ENCODE measurements at regions not wholly inside any gene's neighbourhood (a gene's known extent, or its start where the extent isn't known, plus 50 kb on each side); places are given as distances from the start of the nearest gene placed in this dataset.

DNA sequence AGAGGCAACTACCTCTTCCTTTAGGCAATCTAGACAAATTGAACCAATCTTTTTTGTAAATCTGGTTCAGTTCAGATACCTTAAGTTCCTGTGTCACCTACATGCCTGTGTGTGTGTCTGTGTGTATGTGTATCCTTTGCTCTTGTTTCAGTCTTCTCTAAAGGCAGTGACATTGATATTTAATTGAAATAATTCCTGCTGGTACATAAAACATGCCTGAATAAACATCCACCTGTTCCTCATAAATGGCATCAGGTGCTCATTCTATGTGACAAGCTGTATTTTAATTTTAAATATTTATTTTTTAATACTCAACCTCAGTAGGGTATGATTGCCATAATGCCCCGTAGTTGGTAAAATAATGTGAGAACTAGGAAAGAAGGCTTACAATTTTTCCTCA lies 1606.4 kb upstream of the PRR20A start:
- H3K79me2 ChIP-seq (replicated peaks; ENCODE audit: insufficient read depth, low read length), result no peaks in the 10 kb centered on the region
- H3K4me3 ChIP-seq (ENCODE audit: low read length), result no peak overlapping the region
- H3K9ac ChIP-seq (ENCODE audit: low read length), result no peak overlapping the region
- H3K36me3 ChIP-seq (ENCODE audit: insufficient read depth, low read length), result no peaks in the 10 kb centered on the region
- H2AFZ ChIP-seq (ENCODE audit: low read depth, low read length), result no peak overlapping the region
- no peak overlapping the region for H3K4me2 ChIP-seq (ENCODE audit: low read length)
- H3F3A ChIP-seq (ENCODE audit: insufficient read depth, low read length, poor library complexity, severe bottlenecking), result no peaks in the 10 kb centered on the region
- H3K27ac ChIP-seq (ENCODE audit: low read length), result no peak overlapping the region
- no peaks in the 10 kb centered on the region for H3K9me2 ChIP-seq (ENCODE audit: insufficient read depth, low read length)
- H3K27me3 ChIP-seq (ENCODE audit: insufficient read depth, low read depth, low read length), result no peaks in the 10 kb centered on the region
- H3K9me3 ChIP-seq (ENCODE audit: low read length), result no peaks in the 10 kb centered on the region
- TF ChIP-seq EZH2 (IDR thresholded peaks at IDR 0.05; ENCODE audit: borderline replicate concordance, insufficient read depth, low read length, poor library complexity, severe bottlenecking), result no peak
- TF ChIP-seq, protein P1, sequence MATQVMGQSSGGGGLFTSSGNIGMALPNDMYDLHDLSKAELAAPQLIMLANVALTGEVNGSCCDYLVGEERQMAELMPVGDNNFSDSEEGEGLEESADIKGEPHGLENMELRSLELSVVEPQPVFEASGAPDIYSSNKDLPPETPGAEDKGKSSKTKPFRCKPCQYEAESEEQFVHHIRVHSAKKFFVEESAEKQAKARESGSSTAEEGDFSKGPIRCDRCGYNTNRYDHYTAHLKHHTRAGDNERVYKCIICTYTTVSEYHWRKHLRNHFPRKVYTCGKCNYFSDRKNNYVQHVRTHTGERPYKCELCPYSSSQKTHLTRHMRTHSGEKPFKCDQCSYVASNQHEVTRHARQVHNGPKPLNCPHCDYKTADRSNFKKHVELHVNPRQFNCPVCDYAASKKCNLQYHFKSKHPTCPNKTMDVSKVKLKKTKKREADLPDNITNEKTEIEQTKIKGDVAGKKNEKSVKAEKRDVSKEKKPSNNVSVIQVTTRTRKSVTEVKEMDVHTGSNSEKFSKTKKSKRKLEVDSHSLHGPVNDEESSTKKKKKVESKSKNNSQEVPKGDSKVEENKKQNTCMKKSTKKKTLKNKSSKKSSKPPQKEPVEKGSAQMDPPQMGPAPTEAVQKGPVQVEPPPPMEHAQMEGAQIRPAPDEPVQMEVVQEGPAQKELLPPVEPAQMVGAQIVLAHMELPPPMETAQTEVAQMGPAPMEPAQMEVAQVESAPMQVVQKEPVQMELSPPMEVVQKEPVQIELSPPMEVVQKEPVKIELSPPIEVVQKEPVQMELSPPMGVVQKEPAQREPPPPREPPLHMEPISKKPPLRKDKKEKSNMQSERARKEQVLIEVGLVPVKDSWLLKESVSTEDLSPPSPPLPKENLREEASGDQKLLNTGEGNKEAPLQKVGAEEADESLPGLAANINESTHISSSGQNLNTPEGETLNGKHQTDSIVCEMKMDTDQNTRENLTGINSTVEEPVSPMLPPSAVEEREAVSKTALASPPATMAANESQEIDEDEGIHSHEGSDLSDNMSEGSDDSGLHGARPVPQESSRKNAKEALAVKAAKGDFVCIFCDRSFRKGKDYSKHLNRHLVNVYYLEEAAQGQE (IDR thresholded peaks at IDR 0.05; ENCODE audit: borderline replicate concordance), result no peak
- TF ChIP-seq, protein P2, sequence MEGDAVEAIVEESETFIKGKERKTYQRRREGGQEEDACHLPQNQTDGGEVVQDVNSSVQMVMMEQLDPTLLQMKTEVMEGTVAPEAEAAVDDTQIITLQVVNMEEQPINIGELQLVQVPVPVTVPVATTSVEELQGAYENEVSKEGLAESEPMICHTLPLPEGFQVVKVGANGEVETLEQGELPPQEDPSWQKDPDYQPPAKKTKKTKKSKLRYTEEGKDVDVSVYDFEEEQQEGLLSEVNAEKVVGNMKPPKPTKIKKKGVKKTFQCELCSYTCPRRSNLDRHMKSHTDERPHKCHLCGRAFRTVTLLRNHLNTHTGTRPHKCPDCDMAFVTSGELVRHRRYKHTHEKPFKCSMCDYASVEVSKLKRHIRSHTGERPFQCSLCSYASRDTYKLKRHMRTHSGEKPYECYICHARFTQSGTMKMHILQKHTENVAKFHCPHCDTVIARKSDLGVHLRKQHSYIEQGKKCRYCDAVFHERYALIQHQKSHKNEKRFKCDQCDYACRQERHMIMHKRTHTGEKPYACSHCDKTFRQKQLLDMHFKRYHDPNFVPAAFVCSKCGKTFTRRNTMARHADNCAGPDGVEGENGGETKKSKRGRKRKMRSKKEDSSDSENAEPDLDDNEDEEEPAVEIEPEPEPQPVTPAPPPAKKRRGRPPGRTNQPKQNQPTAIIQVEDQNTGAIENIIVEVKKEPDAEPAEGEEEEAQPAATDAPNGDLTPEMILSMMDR (IDR thresholded peaks at IDR 0.05; ENCODE audit: poor library complexity, severe bottlenecking), result no peak
- TF ChIP-seq POLR2AphosphoS5 (IDR thresholded peaks at IDR 0.05), result no peak
- TF ChIP-seq SMC3 (conservative IDR thresholded peaks at IDR 0.05; ENCODE audit: poor library complexity), result no peak
- TF ChIP-seq MXI1 (conservative IDR thresholded peaks at IDR 0.05; ENCODE audit: poor library complexity, severe bottlenecking), result no peak
- TF ChIP-seq TAF1 (IDR thresholded peaks at IDR 0.05; ENCODE audit: low read depth), result no peak
- TF ChIP-seq EP300 (conservative IDR thresholded peaks at IDR 0.05; ENCODE audit: poor library complexity, severe bottlenecking), result no peak
- no peak for TF ChIP-seq RAD21 (conservative IDR thresholded peaks at IDR 0.05)
- H4K20me1 ChIP-seq (ENCODE audit: insufficient read depth), result no peaks in the 10 kb centered on the region

DNA sequence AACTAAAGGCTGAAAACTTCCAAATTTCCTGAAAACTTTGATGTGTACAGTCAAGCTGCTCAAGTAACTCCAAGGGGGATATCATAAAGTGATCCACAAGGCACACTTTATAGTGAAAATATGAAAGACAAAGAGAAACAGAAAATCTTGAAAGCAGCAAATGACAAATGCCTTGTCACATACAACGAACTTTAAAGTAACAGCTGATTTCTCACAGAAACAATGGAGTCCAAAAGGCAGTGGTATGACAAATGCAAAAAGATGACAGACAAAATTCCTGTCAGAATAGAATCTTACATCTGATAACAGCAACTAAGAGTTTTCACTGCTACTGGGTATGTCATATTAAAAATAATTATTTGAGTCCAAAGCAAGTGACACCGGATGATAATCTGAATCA lies 1602.3 kb upstream of the PRR20A start:
- H3K4me3 ChIP-seq (ENCODE audit: low read length), result no peak overlapping the region
- H3K4me2 ChIP-seq (ENCODE audit: low read length), result no peak overlapping the region
- H3K9me3 ChIP-seq (ENCODE audit: low read length), result no peaks in the 10 kb centered on the region
- no peak overlapping the region for H3K27ac ChIP-seq (ENCODE audit: low read length)
- H3K79me2 ChIP-seq (replicated peaks; ENCODE audit: insufficient read depth, low read length), result no peaks in the 10 kb centered on the region
- H3F3A ChIP-seq (ENCODE audit: insufficient read depth, low read length, poor library complexity, severe bottlenecking), result no peaks in the 10 kb centered on the region
- no peaks in the 10 kb centered on the region for H3K9me2 ChIP-seq (ENCODE audit: insufficient read depth, low read length)
- TF ChIP-seq, protein P2 (IDR thresholded peaks at IDR 0.05; ENCODE audit: poor library complexity, severe bottlenecking), result no peak
- TF ChIP-seq MXI1 (conservative IDR thresholded peaks at IDR 0.05; ENCODE audit: poor library complexity, severe bottlenecking) (no peak), SMC3 (conservative IDR thresholded peaks at IDR 0.05; ENCODE audit: poor library complexity) (no peak), EP300 (conservative IDR thresholded peaks at IDR 0.05; ENCODE audit: poor library complexity, severe bottlenecking) (no peak), POLR2AphosphoS5 (IDR thresholded peaks at IDR 0.05) (no peak), RAD21 (conservative IDR thresholded peaks at IDR 0.05) (no peak), EZH2 (IDR thresholded peaks at IDR 0.05; ENCODE audit: borderline replicate concordance, insufficient read depth, low read length, poor library complexity, severe bottlenecking) (no peak), TAF1 (IDR thresholded peaks at IDR 0.05; ENCODE audit: low read depth) (no peak)
- TF ChIP-seq, protein P1 (IDR thresholded peaks at IDR 0.05; ENCODE audit: borderline replicate concordance), result no peak
- H3K9ac ChIP-seq (ENCODE audit: low read length), result no peak overlapping the region
- H3K27me3 ChIP-seq (ENCODE audit: insufficient read depth, low read depth, low read length), result no peaks in the 10 kb centered on the region
- no peaks in the 10 kb centered on the region for H3K36me3 ChIP-seq (ENCODE audit: insufficient read depth, low read length)
- no peak overlapping the region for H2AFZ ChIP-seq (ENCODE audit: low read depth, low read length)
- H4K20me1 ChIP-seq (ENCODE audit: insufficient read depth), result no peaks in the 10 kb centered on the region
